GM12873 (cell line): ENCODE measurements at regions not wholly inside any gene's neighbourhood (a gene's known extent, or its start where the extent isn't known, plus 50 kb on each side); places are given as distances from the start of the nearest gene placed in this dataset.

Experiments used
- TF ChIP-seq, protein P1 (sequence below): IDR thresholded peaks from 2 replicates; pipeline ENCODE4 v1.5.1; 2012; ENCODE audit warnings: low read depth, mild to moderate bottlenecking, moderate library complexity, low read length, control low read depth; ENCODE audit not compliant: insufficient read depth; ENCODE audit errors: missing control alignments

DNA sequence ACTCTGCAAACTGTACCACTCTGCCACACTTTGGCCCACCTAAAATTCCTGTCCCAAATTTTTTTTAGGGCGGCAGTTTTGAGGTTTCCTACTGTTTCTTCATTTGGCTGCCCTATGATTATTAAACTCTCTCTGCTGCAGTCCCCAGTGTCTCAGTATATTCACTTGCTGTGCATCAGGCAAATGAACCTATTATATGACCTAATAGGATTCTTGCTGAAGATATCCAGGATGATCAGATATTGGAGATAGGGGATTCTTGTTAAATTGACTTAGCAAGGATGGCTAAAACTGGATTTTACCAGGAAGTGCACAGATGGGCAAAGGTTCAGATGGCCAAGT lies 410.8 kb upstream of the DDI1 start:
- TF ChIP-seq, protein P1, sequence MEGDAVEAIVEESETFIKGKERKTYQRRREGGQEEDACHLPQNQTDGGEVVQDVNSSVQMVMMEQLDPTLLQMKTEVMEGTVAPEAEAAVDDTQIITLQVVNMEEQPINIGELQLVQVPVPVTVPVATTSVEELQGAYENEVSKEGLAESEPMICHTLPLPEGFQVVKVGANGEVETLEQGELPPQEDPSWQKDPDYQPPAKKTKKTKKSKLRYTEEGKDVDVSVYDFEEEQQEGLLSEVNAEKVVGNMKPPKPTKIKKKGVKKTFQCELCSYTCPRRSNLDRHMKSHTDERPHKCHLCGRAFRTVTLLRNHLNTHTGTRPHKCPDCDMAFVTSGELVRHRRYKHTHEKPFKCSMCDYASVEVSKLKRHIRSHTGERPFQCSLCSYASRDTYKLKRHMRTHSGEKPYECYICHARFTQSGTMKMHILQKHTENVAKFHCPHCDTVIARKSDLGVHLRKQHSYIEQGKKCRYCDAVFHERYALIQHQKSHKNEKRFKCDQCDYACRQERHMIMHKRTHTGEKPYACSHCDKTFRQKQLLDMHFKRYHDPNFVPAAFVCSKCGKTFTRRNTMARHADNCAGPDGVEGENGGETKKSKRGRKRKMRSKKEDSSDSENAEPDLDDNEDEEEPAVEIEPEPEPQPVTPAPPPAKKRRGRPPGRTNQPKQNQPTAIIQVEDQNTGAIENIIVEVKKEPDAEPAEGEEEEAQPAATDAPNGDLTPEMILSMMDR = no peak

DNA sequence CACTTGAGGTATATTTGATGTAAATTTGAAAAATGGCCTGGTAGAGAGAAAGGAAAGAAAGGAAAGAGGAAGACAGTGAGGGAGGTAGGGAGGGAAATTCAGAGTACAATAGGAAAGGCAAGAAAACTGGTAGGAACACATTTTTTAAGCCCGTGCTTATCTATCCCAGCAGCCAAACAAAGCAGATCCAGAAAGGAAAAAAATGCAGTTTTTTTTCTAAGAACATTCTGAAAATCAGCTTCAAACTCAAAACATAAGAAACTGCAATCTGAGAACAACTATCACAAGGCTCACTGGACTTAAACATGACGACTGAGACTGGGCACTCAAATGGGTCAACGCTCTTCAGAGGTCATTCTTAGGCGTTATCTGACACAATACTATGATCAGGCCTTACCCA lies 408.3 kb upstream of the DDI1 start:
- TF ChIP-seq, protein P1 = no peak

DNA sequence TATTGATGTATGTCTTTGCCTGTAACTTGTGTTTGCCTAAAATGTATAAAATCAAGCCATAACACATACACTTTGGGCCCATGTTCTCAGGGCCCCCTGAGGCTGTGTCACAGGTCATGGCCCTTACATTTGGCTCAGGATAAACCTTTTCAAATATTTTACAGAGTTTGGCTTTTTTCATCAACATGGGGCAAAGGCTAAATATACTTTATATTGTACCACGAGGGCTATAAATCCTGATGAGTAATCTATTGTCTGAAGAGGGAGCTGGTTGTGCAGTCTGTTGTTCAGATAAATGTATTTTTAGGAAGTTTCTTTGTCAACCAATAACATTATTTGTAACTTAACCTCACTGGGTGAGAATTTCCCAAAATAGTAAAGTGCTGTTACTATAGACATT lies 404.6 kb upstream of the DDI1 start:
- TF ChIP-seq, protein P1 = no peak

DNA sequence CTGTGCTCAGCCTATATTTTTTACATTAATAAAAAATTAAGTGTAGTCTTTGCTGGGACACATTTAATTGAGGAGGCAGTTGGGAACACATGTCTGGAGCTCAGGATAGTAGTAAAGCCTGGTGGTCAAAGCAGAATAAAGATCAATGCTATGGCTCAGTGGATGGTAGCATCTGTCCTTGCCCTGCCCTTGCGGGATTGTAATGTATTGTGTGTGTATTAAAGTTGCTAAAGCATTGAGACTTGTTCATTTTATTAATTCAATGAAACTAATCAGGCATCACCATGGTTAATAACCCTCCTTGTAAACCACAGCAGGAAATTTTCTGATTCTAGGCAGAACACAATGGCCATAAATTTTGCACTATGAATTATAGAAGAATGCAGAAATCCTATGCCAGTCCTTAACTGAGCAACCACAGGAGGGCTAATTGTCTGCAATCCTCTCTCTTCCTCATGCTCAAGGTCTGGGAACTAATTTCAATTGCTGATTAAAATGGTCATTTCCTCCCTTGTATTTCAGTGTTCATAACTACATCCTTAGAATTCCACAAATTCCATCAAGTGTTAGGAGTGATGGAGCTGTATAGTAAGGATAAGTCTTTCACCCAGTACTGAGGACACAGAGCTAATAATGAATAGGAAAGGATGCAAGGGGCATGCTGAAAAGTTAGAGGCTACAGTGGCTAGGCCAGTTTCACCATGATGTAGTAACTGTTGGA lies 403.2 kb upstream of the DDI1 start:
- TF ChIP-seq, protein P1 = no peak

DNA sequence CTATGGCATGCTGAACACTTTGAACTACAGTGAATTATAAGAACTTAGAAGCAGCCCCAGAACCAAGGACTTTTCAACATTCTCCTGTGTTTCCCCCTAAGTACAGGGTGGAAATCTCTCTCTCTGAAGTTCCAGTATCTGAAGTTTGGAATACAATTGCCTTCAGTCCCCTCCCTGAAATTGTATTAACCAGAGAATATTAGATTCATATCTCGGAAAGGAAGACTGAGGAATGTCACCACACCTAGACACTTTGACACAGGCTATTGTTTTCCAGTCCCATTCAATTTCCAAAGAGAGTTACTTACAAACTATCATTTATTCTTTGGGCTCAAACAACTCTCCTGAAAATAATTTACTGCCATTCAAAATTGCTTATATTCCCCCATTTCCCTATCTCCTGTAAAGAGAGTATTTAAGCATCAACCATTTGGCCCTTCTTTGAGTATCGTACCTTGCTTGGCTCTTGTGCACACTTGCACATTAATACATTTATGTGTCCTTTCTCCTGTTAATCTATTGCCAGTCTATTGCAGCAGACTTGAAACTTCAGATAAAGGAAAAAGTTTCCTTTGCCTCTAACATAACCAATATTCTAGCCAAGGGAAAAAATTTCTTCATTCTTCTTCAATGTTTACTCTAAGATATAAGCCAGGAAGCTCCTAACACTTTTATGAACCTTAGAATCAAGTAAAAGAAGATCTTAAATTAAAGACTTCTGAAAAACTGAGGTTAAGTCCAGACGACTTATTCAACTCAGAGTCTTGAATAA lies 402.4 kb upstream of the DDI1 start:
- TF ChIP-seq, protein P1 = no peak

DNA sequence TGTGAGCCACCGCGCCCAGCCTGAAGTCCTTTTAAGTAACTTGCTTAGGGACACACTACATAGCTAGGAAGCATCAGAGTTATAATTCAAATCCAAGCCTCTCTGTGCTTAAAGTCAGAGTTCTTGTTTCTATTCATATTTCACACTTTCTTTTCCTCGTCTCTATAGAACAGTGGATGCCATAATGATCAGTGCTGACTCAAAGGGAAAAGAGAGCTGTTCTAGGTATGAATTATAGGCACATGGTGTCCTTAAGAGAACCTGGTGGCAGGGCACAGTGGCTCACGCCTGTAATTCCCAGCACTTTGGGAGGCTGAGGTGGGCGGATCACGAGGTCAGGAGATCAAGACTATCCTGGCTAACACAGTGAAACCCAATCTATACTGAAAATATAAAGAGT lies 400.2 kb upstream of the DDI1 start:
- TF ChIP-seq, protein P1 = no peak

DNA sequence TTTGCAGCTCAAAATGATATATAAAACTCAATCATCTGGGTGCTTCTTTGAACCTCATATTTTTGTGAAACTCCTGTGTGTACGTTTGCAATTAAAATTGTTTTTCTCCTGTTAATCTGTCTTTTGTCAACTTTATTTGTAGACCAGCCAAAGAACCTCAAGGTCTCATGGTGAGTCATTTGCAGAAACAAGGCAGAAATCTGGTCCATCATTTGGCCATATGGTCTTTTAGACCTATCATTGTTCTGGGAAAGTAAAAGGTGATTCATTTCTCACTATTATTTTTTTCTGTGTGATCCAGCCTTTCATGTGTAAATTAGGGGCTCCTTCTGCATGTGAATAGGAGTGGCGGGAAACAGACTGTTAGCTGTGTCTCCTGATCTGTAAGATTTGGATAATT lies 399.1 kb upstream of the DDI1 start:
- TF ChIP-seq, protein P1 = no peak
